K562 (cell line): ENCODE measurements at regions not wholly inside any gene's neighbourhood (a gene's known extent, or its start where the extent isn't known, plus 50 kb on each side); places are given as distances from the start of the nearest gene placed in this dataset.

Experiments
- ATAC-seq: fragments of 200-7000 bp; cut with Tn5 transposase; 3 replicates; pipeline ENCODE4 v1.9.1; 2020; ENCODE audit warnings: moderate library complexity
- BruUV-seq: library from RNA; stranded (reverse); fragments of 400-500 nt; replicated peaks from 2 replicates; lab custom pipeline; 2021; lab: Mats Ljungman, UMichigan
- CTCF ChIA-PET: fragments of 300-600 bp; formaldehyde crosslinking; extraction: SDS; loops from one replicate; lab custom pipeline; 2021; ENCODE audit warnings: low intra/inter-chr PET ratio; lab: Yijun Ruan, JAX
- POLR2A ChIA-PET: fragments of 300-600, 350-650 bp; sonication (Branson Sonifier 250); formaldehyde crosslinking; extraction: SDS; loops from one replicate; lab custom pipeline; 2021; ENCODE audit warnings: antibody characterized with exemption, inconsistent platforms; lab: Yijun Ruan, JAX
- DNase-seq, 4 experiments: peaks; one replicate each; pipeline versions ENCODE4 v3.0.0 to v3.0.0-alpha.2; 2011 to 2018; ENCODE audit warnings: low spot score in 3 of 4, mixed read lengths in 3 of 4; ENCODE audit errors: extremely low read depth in 1 of 4
- FAIRE-seq: peaks from 2 replicates; lab custom pipeline; 2011; peaks lifted over from hg19 to GRCh38; lab: Jason Lieb, UNC
- H2AFZ ChIP-seq: 2 replicates; pipeline ENCODE4 v1.6.0; 2011; ENCODE audit warnings: low read depth, low read length, control low read depth, inconsistent platforms
- H3K27ac ChIP-seq: fragments of 200-600 bp; 3 replicates; pipeline ENCODE4 v1.8.0; 2011; ENCODE audit warnings: low read depth, mild to moderate bottlenecking, control low read depth, inconsistent platforms, low read length, moderate library complexity, mixed read lengths; ENCODE audit errors: extremely low read depth
- H3K27me3 ChIP-seq, 2 experiments: fragments of 300-600 bp in 1 of 2; 2 replicates in 1 of 2; 3 replicates in 1 of 2; pipeline versions ENCODE4 v1.6.0 to v1.8.0; 2011; ENCODE audit warnings: inconsistent platforms in 2 of 2, low read length in 2 of 2, mild to moderate bottlenecking in 1 of 2, mixed read lengths in 1 of 2, moderate library complexity in 1 of 2; ENCODE audit not compliant: control insufficient read depth in 2 of 2, insufficient read depth in 2 of 2
- H3K36me3 ChIP-seq: fragments of 300-600 bp; 3 replicates; pipeline ENCODE4 v1.8.0; 2011; ENCODE audit warnings: mild to moderate bottlenecking, low read length, inconsistent platforms; ENCODE audit not compliant: control insufficient read depth, insufficient read depth
- H3K4me1 ChIP-seq, 2 experiments: fragments of 200-600 bp in 1 of 2; replicated peaks in 1 of 2; 2 replicates in 1 of 2; 3 replicates in 1 of 2; pipeline versions ENCODE4 v1.5.1 to v1.8.0; 2011; ENCODE audit warnings: inconsistent platforms in 2 of 2, low read length in 2 of 2, mild to moderate bottlenecking in 1 of 2, mixed read lengths in 1 of 2, moderate library complexity in 1 of 2; ENCODE audit not compliant: control insufficient read depth in 2 of 2, insufficient read depth in 2 of 2
- H3K4me2 ChIP-seq: 2 replicates; pipeline ENCODE4 v1.6.1; 2011; ENCODE audit warnings: low read length, control low read depth, inconsistent platforms, mixed read lengths; ENCODE audit not compliant: insufficient read depth
- H3K4me3 ChIP-seq: fragments of 200-600 bp; sonication (generic), shearing (Covaris generic); 2 replicates; pipeline ENCODE4 v1.5.1; 2016; ENCODE audit warnings: control low read depth, inconsistent platforms
- H3K79me2 ChIP-seq: fragments of 200-600 bp; 3 replicates; pipeline ENCODE4 v1.8.0; 2011; ENCODE audit warnings: low read length, inconsistent platforms; ENCODE audit not compliant: control insufficient read depth, insufficient read depth
- H3K9ac ChIP-seq, 2 experiments: 2 replicates each; pipeline versions ENCODE4 v1.6.0 to v1.6.1; 2011; ENCODE audit warnings: low read depth in 2 of 2, low read length in 2 of 2, control low read depth in 1 of 2, inconsistent platforms in 1 of 2, mild to moderate bottlenecking in 1 of 2, mixed read lengths in 1 of 2; ENCODE audit not compliant: insufficient read depth in 1 of 2
- H3K9me1 ChIP-seq: one replicate; pipeline ENCODE4 v1.6.0; 2011; ENCODE audit warnings: inconsistent platforms, mild to moderate bottlenecking, low read length, moderate library complexity; ENCODE audit not compliant: control insufficient read depth, insufficient read depth
- H3K9me3 ChIP-seq: replicated peaks from 2 replicates; pipeline ENCODE4 v1.5.1; 2011; ENCODE audit warnings: low read depth, low read length, inconsistent platforms; ENCODE audit not compliant: control insufficient read depth, insufficient read depth
- H4K20me1 ChIP-seq: replicated peaks from 2 replicates; pipeline ENCODE4 v1.6.1; 2011; ENCODE audit warnings: low read length, inconsistent platforms, mixed read lengths; ENCODE audit not compliant: control insufficient read depth, insufficient read depth
- CBFB ChIP-seq: sonication (generic); formaldehyde crosslinking; IDR thresholded peaks from 2 replicates; pipeline ENCODE4 v1.4.0; 2020; ENCODE audit warnings: mild to moderate bottlenecking, missing genetic modification reagents
- COPS2 ChIP-seq: fragments of 450-650 bp; conservative IDR thresholded peaks from 2 replicates; pipeline ENCODE4 v1.6.1; 2016; ENCODE audit warnings: mild to moderate bottlenecking, moderate library complexity
- DDX20 ChIP-seq: fragments of 450-650 bp; IDR thresholded peaks from 2 replicates; pipeline ENCODE4 v1.6.1; 2016; ENCODE audit warnings: missing genetic modification characterization, low read depth, mild to moderate bottlenecking, missing compliant biosample characterization, moderate library complexity
- ELF4 ChIP-seq: fragments of 450-650 bp; formaldehyde crosslinking; IDR thresholded peaks from 2 replicates; pipeline ENCODE4 v1.4.0; 2022; ENCODE audit warnings: missing genetic modification characterization
- MAZ ChIP-seq, 2 experiments: fragments of 450-650 bp in 1 of 2; sonication (generic) in 1 of 2; formaldehyde crosslinking; IDR thresholded peaks in 1 of 2; conservative IDR thresholded peaks in 1 of 2; 2 replicates each; pipeline versions ENCODE4 v1.4.0 to v1.5.0; 2020; ENCODE audit warnings: mild to moderate bottlenecking in 1 of 2, missing genetic modification reagents in 1 of 2
- SP2 ChIP-seq: IDR thresholded peaks from 2 replicates; pipeline ENCODE4 v1.6.1; 2011; ENCODE audit warnings: mild to moderate bottlenecking, low read depth, low read length, moderate library complexity; ENCODE audit not compliant: poor library complexity, severe bottlenecking; ENCODE audit errors: extremely low read depth
- TFAM ChIP-seq: fragments of 250-450 bp; sonication (Bioruptor Pico); conservative IDR thresholded peaks from 2 replicates; pipeline ENCODE4 v1.5.0; 2021; ENCODE audit warnings: mild to moderate bottlenecking, moderate library complexity
- XRCC4 ChIP-seq: IDR thresholded peaks from one replicate; pipeline ENCODE4 v1.6.1; 2011; ENCODE audit not compliant: insufficient read depth, insufficient read length; ENCODE audit errors: extremely low read depth
- ZNF175 ChIP-seq: fragments of 200-800 bp; sonication (Bioruptor generic); IDR thresholded peaks from 2 replicates; pipeline ENCODE4 v1.6.1; 2016; ENCODE audit warnings: low read depth, mild to moderate bottlenecking, missing genetic modification characterization, missing compliant biosample characterization
- ZNF431 ChIP-seq: sonication (generic); formaldehyde crosslinking; IDR thresholded peaks from 2 replicates; pipeline ENCODE4 v1.8.0; 2022; ENCODE audit warnings: mild to moderate bottlenecking, missing genetic modification reagents
- WGBS: fragments of 100-300 bp; shearing (Covaris generic); methylation state at CpG from one replicate; pipeline ENCODE4 v1.1.6; 2016; ENCODE audit warnings: low coverage, mixed read lengths; ENCODE audit not compliant: insufficient coverage; ENCODE audit errors: missing lambda C conversion rate; 5-methylcytosine and 5-hydroxymethylcytosine counted together
- in situ Hi-C: fragments of 300-500 bp; cut with MboI; formaldehyde crosslinking; loops from 4 replicates; pipeline ENCODE4 v1.15.0; 2018; ENCODE audit warnings: inconsistent platforms, mixed read lengths
- intact Hi-C: fragments of 100-400 bp; cut with micrococcal nuclease; formaldehyde crosslinking; loops from 2 replicates; pipeline ENCODE4 v1.14.2; 2022
- TF ChIP-seq, protein P1 (sequence below): fragments of 150-350 bp; IDR thresholded peaks from 2 replicates; pipeline ENCODE4 v1.6.1; 2014; ENCODE audit warnings: low read depth, mild to moderate bottlenecking, low read length, borderline replicate concordance
- TF ChIP-seq, protein P2 (sequence below): fragments of 450-650 bp; formaldehyde crosslinking; IDR thresholded peaks from 2 replicates; pipeline ENCODE4 v1.4.0; 2020; ENCODE audit warnings: mild to moderate bottlenecking, moderate library complexity
- TF ChIP-seq, protein P3 (sequence below): IDR thresholded peaks from 3 replicates; pipeline ENCODE4 v1.6.1; 2011; ENCODE audit warnings: borderline replicate concordance, mild to moderate bottlenecking, moderate library complexity; ENCODE audit not compliant: insufficient read length; ENCODE audit errors: extremely low read depth

DNA sequence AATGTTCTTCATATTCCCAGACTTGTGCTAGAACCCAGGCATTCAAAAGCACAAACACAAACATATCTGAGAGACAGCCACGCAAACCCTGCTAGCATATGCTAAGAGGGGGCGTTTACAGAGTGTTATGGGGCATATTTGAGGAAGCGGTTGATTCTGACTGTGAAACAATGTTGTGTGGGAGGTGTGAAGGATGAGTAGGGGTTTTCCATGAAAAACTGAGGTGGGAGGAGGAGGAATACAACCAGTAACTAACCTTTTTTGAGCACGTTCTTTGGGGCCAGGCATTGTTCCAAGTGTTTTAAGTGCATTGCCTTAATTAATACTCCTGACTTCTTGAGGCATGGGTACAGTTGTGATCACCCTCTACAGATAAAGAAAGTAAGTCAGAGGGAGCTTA is 499.5 kb downstream of the AACS start:
- WGBS: 0% methylated on average over 4 of the region's 4 CpGs
- Histone ChIP-seq H3K4me2 (no peak overlapping the region), H3K9me1 (no peaks in the 10 kb centered on the region), H4K20me1 (no peaks in the 10 kb centered on the region), H3K27ac (no peak overlapping the region), H3K4me3 (no peak overlapping the region), H3K9ac (no peak overlapping the region), H3K9me3 (no peaks in the 10 kb centered on the region), H3K79me2 (no peaks in the 10 kb centered on the region), H3K4me1 (no peaks in the 10 kb centered on the region), H2AFZ (no peak overlapping the region), H3K36me3 (no peaks in the 10 kb centered on the region), H3K27me3 (no peaks in the 10 kb centered on the region)
- no peak for ATAC-seq
- TF ChIP-seq TFAM (CRISPR knock-in tag) (no peak), ZNF175 (CRISPR knock-in tag) (no peak), MAZ (CRISPR knock-in tag; conservative IDR thresholded peaks at IDR 0.05 in 1 of 2, IDR thresholded peaks at IDR 0.05 in 1 of 2) (no peak), XRCC4 (no peak), CBFB (no peak), COPS2 (no peak), ELF4 (no peak), ZNF431 (CRISPR knock-in tag) (no peak), SP2 (no peak), DDX20 (tag) (no peak)
- TF ChIP-seq, protein P1, sequence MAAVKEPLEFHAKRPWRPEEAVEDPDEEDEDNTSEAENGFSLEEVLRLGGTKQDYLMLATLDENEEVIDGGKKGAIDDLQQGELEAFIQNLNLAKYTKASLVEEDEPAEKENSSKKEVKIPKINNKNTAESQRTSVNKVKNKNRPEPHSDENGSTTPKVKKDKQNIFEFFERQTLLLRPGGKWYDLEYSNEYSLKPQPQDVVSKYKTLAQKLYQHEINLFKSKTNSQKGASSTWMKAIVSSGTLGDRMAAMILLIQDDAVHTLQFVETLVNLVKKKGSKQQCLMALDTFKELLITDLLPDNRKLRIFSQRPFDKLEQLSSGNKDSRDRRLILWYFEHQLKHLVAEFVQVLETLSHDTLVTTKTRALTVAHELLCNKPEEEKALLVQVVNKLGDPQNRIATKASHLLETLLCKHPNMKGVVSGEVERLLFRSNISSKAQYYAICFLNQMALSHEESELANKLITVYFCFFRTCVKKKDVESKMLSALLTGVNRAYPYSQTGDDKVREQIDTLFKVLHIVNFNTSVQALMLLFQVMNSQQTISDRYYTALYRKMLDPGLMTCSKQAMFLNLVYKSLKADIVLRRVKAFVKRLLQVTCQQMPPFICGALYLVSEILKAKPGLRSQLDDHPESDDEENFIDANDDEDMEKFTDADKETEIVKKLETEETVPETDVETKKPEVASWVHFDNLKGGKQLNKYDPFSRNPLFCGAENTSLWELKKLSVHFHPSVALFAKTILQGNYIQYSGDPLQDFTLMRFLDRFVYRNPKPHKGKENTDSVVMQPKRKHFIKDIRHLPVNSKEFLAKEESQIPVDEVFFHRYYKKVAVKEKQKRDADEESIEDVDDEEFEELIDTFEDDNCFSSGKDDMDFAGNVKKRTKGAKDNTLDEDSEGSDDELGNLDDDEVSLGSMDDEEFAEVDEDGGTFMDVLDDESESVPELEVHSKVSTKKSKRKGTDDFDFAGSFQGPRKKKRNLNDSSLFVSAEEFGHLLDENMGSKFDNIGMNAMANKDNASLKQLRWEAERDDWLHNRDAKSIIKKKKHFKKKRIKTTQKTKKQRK: no peak
- TF ChIP-seq, protein P2, sequence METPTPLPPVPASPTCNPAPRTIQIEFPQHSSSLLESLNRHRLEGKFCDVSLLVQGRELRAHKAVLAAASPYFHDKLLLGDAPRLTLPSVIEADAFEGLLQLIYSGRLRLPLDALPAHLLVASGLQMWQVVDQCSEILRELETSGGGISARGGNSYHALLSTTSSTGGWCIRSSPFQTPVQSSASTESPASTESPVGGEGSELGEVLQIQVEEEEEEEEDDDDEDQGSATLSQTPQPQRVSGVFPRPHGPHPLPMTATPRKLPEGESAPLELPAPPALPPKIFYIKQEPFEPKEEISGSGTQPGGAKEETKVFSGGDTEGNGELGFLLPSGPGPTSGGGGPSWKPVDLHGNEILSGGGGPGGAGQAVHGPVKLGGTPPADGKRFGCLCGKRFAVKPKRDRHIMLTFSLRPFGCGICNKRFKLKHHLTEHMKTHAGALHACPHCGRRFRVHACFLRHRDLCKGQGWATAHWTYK (CRISPR knock-in tag): no peak
- TF ChIP-seq, protein P3, sequence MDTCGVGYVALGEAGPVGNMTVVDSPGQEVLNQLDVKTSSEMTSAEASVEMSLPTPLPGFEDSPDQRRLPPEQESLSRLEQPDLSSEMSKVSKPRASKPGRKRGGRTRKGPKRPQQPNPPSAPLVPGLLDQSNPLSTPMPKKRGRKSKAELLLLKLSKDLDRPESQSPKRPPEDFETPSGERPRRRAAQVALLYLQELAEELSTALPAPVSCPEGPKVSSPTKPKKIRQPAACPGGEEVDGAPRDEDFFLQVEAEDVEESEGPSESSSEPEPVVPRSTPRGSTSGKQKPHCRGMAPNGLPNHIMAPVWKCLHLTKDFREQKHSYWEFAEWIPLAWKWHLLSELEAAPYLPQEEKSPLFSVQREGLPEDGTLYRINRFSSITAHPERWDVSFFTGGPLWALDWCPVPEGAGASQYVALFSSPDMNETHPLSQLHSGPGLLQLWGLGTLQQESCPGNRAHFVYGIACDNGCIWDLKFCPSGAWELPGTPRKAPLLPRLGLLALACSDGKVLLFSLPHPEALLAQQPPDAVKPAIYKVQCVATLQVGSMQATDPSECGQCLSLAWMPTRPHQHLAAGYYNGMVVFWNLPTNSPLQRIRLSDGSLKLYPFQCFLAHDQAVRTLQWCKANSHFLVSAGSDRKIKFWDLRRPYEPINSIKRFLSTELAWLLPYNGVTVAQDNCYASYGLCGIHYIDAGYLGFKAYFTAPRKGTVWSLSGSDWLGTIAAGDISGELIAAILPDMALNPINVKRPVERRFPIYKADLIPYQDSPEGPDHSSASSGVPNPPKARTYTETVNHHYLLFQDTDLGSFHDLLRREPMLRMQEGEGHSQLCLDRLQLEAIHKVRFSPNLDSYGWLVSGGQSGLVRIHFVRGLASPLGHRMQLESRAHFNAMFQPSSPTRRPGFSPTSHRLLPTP: no peak
- no peak for DNase-seq
- no TSS peak for BruUV-seq
- POLR2A ChIA-PET: interaction anchor here (0.6 kb wide), 1 partner anchor 13 kb away, joined by 3 read pairs; no protein-coding TSS in a partner anchor
- FAIRE-seq: no peak
- in situ Hi-C loops (no loop called here), intact Hi-C loops (no loop called here)
- CTCF ChIA-PET: no interaction called here
